ENCODE measurements at regions not wholly inside any gene's neighbourhood (a gene's known extent, or its start where the extent isn't known, plus 50 kb on each side); places are given as distances from the start of the nearest gene placed in this dataset.

GRCh38 chr10:30115626-30115940 is 56.2 kb upstream of the JCAD start:
- DNase-seq: no peak

DNA sequence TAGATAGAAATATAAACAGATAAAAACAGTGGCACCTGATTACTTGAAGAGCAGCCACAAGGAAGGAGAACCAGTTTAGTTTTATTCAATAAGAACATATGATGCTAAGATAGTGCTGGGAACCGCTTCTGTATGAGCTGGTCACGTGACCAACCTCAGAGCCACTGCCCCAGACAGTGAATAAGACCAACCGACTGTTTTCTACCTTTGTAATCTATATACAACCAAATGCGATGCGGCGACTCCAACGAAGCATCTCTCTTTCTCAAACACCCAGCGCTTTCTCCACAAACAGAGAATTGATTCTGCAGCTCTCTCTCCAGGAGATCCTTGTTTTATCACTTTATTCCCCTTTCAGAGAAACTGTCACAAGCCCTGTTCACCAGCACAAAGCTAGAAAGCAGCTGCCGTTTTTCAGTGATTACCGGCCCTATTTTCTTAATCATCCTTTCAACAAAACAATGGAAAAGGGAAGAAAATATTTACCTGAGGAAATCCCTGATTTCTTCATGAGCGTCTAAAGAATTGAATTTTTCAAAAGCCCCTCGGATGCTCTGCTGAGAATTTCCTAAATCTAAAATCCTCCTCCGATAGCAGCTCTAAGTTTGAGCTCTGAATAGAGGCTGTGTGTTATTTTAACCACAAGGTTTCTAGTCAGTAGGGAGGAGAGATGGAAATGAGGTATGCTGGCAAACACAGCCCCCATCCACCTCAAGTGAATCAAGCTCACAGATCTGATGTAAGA is 55.7 kb upstream of the JCAD start:
- no peak for DNase-seq

GRCh38 chr10:30114401-30114800 is 55.0 kb upstream of the JCAD start:
- no peak for DNase-seq

DNA sequence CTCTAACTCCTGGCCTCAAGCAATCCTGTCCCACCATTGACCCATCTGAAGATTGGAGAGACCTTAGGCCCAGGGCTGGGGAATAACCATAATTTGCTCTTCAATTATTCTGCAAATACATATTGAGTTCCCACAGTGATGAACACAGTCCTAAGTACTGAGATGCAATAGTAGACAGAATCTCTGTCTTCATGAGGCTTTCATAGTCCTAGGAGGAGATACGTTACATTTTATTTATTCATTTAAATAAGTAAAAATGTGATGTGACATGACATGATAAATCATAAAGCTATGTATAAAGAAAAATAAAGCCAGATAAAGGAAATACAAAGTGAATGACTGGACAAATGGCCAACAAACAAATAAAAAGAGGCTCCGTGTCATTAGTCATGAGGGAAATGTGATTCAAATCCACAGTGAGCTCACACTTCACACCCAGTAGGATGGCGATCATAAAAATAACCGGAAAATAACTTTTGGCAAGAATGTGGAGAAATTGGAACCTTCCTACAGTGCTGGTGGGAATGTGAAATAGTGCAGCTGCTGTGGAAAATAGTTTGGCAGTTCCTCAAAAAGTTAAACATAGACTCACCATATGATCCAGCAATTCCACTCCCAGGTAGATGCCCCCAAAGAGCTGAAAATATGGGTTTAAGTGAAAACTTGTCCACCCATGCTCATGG is 52.1 kb upstream of the JCAD start:
- no peak for DNase-seq

All from AML-193 (cell line).